ENCODE measurements at regions not wholly inside any gene's neighbourhood (a gene's known extent, or its start where the extent isn't known, plus 50 kb on each side); places are given as distances from the start of the nearest gene placed in this dataset.

- no peak for DNase-seq (ENCODE audit: low read depth, low spot score)
These were observed 370.6 kb upstream of the RPS6KA3 start for GRCh38 chrX:20637351-20637750.

DNA sequence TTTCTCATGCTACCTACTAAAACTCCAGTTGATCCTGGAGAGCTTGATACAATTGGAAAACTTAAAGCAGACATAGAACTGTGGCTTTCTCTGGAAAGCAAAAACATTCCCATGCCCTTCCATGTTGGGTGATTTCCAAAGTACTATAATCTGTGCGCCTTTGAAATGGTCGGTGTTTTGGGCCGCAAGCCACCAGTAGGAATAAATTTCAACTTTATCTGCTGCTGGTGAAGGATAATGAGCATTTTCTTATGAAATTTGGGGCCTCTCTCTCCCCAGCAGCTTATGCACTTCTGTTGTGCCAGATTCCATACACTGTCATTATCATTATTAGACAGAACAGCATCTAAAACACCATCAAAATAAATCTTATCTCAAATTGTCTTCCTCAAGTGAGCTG is 366.7 kb upstream of the RPS6KA3 start:
- no peak for DNase-seq (ENCODE audit: low read depth, low spot score)

- DNase-seq (ENCODE audit: low read depth, low spot score) = no peak
These were observed 356.7 kb upstream of the RPS6KA3 start for GRCh38 chrX:20623448-20623847.

DNA sequence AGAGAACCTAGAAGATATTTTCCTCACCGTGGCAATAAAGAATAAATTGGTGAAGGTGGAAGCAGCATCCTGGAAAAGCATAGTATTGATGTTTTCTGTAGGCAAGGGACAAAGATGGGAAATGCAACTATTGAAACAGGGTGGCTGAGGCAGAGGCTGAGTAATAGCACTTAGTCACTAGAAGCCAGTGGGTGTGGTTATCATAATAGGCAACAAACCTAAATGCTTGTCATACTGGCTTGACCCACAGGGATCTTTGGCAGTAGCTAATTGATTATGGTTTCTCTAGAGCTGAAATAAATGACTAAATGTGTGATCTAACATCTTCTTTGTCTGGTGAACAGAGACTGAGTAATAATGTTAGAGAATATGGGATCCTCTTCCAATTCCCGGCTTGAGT is 353.6 kb upstream of the RPS6KA3 start:
- no peak for DNase-seq (ENCODE audit: low read depth, low spot score)

GRCh38 chrX:20609916-20610415 is 343.3 kb upstream of the RPS6KA3 start:
- DNase-seq (ENCODE audit: low read depth, low spot score) = no peak

DNA sequence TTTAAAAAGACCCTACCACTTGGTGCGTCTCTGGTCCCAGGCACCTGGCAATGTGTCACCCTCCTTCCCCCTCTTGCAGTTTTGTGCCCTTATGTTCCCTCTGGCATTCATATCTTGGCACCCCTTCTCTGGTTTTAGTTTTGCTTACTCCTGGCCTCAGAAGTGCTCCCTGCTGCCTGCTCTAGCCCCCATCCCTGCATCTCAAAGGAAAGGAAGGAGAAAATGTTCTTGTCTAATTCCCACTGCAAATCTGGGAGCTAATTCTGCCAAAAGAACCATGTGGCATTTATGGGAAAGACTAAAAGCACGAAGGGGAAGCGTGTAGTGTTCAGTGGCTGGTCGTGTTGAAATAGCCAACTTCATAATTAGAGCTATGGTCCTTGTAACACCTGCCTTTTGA is 340.1 kb upstream of the RPS6KA3 start:
- DNase-seq (ENCODE audit: low read depth, low spot score) = no peak

GRCh38 chrX:20596856-20597255 is 330.1 kb upstream of the RPS6KA3 start:
- DNase-seq (ENCODE audit: low read depth, low spot score) = no peak

- DNase-seq (ENCODE audit: low read depth, low spot score) = no peak
These were observed 329.3 kb upstream of the RPS6KA3 start for GRCh38 chrX:20595928-20596575.

- no peak for DNase-seq (ENCODE audit: low read depth, low spot score)
These were observed 328.3 kb upstream of the RPS6KA3 start for GRCh38 chrX:20594985-20595384.

- DNase-seq (ENCODE audit: low read depth, low spot score) = no peak
These were observed 327.1 kb upstream of the RPS6KA3 start for GRCh38 chrX:20593836-20594235.

GRCh38 chrX:20593402-20593801 is 326.7 kb upstream of the RPS6KA3 start:
- no peak for DNase-seq (ENCODE audit: low read depth, low spot score)

DNA sequence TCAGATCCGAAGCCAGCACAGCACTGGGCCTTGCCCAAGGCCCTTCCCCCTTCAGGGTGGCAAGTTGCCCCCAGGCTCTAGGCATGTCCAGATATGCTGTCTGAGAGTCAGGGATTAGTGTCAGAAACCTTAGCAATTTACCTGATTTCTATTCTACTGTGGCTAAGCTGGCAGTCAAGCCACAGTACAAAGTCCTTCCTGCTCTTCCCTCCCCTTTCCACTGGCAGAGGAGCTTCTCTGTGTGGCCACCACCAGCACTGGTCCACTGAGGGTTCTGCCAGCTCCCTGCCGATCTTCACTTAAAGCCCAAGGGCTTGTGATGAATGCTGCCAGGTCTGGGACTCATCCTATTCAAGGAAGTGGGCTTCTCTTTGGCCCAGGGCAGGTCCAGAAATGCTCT is 324.5 kb upstream of the RPS6KA3 start:
- DNase-seq (ENCODE audit: low read depth, low spot score) = no peak

- DNase-seq (ENCODE audit: low read depth, low spot score) = no peak
These were observed 319.1 kb upstream of the RPS6KA3 start for GRCh38 chrX:20585782-20586181.

- DNase-seq (ENCODE audit: low read depth, low spot score) = no peak
These were observed 304.9 kb upstream of the RPS6KA3 start for GRCh38 chrX:20571611-20572010.

DNA sequence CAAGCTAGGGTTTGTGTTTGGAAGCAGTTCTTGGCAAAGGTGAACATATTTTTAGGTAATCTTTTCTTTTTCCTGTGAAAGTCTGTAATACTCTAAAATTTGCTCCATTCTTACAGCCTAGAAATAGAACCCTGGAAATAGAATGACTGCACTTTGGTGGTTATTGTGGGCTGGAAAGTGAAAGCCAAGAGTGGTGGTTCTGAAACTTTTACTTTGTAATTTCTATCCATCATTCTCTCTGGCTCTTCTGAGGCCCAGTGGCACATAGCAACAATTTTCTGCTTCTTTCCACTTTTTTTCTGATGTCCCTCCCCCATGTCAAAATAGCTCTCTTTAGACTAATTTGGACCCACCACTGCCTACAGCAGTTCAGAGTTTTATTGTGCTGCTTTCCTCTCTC is 300.4 kb upstream of the RPS6KA3 start:
- DNase-seq (ENCODE audit: low read depth, low spot score) = no peak

DNA sequence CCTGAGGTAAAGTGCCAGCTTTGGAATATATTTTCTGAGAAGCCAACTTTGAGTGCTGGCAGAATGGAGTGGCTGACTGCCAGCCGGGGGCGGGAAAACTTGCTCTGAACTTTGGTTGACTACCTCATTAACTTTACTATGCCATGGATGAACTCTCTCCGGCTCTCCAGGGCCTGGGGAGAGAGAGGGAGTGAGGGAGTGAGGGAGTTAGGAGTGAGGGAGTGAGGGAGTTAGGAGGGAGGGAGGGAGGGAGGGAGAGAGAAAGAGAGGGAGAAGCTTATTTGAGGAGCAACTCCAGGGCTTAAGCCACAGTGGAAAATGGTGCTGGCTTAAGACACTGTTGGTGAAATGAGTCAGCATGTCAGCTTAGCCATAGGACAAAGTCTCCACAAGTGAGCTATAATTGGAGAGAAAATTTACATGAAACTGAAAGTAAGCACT is 280.9 kb upstream of the RPS6KA3 start:
- DNase-seq (ENCODE audit: low read depth, low spot score) = no peak

DNA sequence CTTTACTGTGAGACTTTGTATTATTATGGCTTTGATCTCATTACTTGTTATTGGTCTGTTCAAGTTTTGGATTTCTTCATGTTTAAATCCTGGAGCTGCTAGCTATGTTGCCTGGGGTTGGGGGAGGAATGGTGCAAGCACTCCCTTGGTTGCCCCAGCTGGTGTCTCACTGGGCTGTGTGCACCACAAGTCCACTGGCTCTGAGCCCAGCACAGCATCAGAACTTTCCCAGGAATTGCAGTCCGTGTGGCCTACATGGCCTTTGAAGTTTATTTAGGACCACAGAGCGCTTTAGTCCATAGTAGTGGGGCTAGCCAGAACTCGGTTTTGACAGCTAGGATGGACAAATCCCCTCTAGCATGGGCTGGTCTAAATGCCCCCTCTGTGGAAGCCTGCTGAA is 278.8 kb upstream of the RPS6KA3 start:
- DNase-seq (ENCODE audit: low read depth, low spot score) = no peak

- no peak for DNase-seq (ENCODE audit: low read depth, low spot score)
These were observed 275.4 kb upstream of the RPS6KA3 start for GRCh38 chrX:20542072-20542471.

- DNase-seq (ENCODE audit: low read depth, low spot score) = no peak
These were observed 272.3 kb upstream of the RPS6KA3 start for GRCh38 chrX:20538974-20539373.

- no peak for DNase-seq (ENCODE audit: low read depth, low spot score)
These were observed 265.0 kb upstream of the RPS6KA3 start for GRCh38 chrX:20531667-20532066.

DNA sequence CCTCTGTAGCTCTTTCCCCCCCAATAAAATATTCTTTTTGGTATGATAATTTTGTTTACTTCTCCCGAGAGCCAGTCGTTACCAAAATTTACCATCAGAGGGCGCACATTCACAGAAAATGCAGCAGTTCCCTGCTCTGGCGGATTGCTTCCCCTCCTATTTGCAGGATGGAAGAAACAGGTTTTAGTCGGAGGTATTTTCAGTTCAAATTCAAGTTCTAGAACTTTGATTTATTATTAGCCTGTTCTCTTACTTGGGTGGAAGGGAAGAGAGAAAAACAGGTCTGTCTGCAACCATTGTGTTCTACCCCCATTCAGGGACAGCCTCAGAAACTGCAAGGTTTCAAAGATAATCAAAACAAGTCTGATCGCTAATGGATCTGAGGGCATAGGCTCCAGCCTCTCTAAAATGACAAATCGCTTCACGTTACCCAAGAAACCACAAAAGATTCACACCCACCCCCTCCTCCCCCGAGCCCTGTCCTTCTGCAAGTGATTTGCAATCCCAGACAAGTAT is 263.8 kb upstream of the RPS6KA3 start:
- no peak for DNase-seq (ENCODE audit: low read depth, low spot score)

- no peak for DNase-seq (ENCODE audit: low read depth, low spot score)
These were observed 263.0 kb upstream of the RPS6KA3 start for GRCh38 chrX:20529711-20530110.

GRCh38 chrX:20529301-20529700 is 262.6 kb upstream of the RPS6KA3 start:
- no peak for DNase-seq (ENCODE audit: low read depth, low spot score)

Data from pulmonary artery endothelial cell (primary cell).